NCI-H2227 treated with DMSO at 0.1 percent for 48 hours (cell line): ENCODE measurements at regions not wholly inside any gene's neighbourhood (a gene's known extent, or its start where the extent isn't known, plus 50 kb on each side); places are given as distances from the start of the nearest gene placed in this dataset.

Experiments used
- DNase-seq: peaks from one replicate; lab custom pipeline; 2025; lab: John Stamatoyannopoulos, UW

DNA sequence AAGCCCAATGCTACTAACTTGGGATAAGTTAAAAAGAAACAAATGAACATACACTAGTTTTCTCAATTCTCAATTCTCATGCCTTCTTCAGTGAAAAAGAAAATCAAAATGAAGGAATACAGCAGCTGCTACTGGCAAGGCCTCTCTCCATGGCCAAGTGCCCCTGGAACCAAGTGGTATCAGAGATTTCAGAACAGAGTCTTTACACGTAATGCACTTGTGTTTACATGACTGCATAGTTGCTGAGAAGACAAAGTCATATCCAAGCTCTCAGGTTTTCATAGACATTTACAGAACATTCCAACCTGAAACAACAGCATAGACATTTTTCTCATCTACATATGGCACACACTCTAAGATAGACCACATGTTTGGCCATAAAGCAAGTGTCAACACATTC is 789.9 kb downstream of the CBLN2 start:
- DNase-seq, result no peak

DNA sequence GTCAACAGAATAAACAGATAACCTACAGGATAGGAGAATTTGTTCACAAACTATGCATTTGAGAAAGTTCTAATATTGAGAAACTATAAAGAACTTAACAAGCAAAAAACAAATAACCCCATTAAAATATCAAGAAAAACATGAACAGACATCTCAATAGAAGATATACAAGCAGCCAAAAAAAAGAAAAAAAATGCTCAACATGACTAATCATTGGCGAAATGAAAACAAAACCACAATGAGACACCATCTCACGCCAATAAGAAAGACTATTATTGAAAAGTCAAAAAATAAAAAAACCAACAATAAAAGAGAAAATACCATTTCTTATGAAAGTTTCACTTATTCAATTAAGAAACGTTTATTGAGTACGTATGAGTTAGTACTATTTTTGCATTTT is 800.5 kb downstream of the CBLN2 start:
- DNase-seq, result no peak

GRCh38 chr18:71729611-71730010 is 814.5 kb downstream of the CBLN2 start:
- no peak for DNase-seq

DNA sequence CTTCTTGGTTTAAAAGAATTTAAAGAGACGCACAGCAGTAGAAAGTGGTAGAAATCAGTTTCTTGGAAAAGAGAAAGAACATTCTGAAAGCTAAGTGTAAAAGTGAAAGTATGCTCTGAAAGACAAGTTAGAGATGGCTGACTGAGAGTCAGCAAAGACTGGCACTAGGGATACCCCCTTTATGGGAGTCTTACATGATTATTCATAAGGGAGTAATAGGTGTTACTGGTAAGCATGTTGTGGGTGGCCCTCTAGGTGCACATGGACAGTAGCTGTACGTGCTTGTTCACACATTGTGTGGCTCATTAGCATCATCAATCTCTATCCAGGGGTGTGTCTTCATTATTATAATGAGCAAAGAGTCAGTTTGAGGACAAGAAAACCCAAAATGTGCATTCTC is 816.2 kb downstream of the CBLN2 start:
- no peak for DNase-seq

GRCh38 chr18:71725256-71725655 is 818.9 kb downstream of the CBLN2 start:
- DNase-seq, result no peak

GRCh38 chr18:71707985-71708500 is 836.1 kb downstream of the CBLN2 start:
- DNase-seq, result no peak

DNA sequence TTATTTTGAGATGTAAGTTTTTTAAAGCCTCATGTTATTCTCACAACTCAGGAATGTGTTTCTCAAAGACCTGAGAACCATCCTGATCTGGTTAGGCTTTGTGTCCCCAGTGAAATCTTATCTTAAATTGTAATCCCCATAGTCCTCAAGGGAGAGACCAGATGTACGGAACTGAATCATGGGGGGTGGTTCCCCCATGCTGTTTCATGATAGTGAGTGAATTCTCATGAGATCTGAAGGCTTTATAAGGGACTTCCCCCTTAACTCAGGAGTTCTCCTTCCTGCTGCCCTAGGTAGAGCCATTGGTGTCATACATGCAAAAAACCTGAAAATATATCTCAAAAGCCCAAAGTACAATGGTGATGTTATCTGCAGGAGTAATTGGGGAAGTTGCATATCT is 836.7 kb downstream of the CBLN2 start:
- DNase-seq, result no peak

GRCh38 chr18:71689416-71690160 is 854.6 kb downstream of the CBLN2 start:
- no peak for DNase-seq

GRCh38 chr18:71682591-71682990 is 861.6 kb downstream of the CBLN2 start:
- no peak for DNase-seq

- DNase-seq, result no peak
Observed at GRCh38 chr18:71678144-71678543, 866.0 kb downstream of the CBLN2 start.

- DNase-seq, result no peak
Observed at GRCh38 chr18:71673954-71674353, 870.2 kb downstream of the CBLN2 start.

- DNase-seq, result no peak
Observed at GRCh38 chr18:71673498-71673897, 870.6 kb downstream of the CBLN2 start.

DNA sequence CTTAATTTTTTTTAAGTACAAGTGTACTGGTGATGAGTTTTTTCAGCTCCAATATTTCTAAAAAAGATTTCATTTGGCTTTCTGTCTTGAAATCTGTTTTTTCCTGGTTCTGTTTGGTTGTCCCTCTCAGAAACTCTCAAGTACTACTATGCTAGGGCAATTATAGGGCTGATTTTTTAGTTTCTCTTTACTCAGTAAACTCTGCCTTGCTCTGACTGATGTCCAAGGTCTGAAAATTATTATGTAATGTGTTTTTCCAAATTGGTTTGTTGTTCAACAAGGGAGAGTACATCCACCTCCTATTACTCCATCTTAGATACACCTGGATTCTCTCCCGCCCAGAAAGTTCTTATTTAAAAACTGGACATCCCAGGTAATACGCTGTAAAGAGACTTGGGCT is 877.7 kb downstream of the CBLN2 start:
- DNase-seq, result no peak

GRCh38 chr18:71665131-71665530 is 879.0 kb downstream of the CBLN2 start:
- DNase-seq, result no peak

- DNase-seq, result no peak
Observed at GRCh38 chr18:71643822-71644221, 900.3 kb downstream of the CBLN2 start.

GRCh38 chr18:71630696-71631095 is 913.4 kb downstream of the CBLN2 start:
- no peak for DNase-seq

DNA sequence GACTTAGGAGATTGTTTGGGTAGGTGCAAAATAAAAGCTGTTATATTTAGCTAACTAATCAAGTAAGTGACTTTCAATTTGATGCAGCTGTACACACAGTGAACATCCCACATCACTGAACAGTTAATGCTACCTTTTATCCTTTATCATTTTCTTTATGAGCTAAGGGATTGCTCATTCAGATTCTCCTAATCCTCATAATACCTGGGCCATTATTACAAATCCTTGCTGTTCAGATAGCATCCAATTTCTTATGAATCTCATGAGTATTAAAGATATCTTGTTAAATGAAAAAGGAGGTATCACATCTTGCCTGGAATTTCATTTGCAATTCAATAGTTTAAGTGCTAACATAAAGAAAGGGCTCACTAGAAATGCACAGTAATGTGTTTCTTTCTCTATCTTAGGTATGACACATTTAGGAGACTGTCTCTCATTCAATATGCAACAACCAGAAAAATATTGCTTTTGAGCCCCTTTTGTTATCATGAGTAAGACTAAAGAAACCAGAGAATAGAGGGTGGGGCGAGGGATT is 918.5 kb downstream of the CBLN2 start:
- no peak for DNase-seq

DNA sequence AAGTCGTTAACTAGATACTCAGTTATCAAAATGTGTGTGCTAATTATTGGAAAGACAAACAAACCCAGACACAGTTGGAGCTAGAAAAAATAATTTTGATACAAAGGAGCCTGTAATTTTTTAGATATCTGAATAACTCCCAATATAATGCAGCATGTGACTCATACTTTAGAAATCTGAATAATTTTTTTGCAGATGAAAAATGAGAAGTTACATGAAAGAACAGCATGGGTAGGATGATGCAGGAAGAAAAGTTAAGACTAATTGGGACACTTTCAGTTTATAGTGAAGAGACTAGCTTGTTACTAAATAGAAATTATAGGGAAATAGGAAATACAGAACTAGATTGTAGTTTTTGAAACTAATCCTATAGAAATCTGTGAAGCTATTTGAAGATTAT is 945.8 kb downstream of the CBLN2 start:
- no peak for DNase-seq

DNA sequence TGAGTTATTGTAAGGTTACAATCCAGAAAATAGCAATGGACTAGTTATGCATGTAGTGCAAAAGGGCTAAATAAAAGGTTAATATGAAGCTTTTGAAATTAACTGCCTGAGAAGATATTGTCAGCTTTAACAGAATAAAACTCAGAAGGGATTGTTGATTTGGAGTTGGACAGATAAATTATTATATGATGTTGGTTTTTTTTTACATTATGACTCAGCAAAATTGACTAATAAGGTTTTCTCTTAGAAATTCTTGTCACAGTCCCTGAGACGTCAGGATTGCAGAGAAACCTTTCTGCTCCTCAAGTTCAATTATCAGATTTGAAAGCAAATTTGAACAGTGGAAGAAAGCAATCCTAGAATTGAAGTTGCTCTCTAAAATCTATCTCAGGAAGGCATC is 946.9 kb downstream of the CBLN2 start:
- DNase-seq, result no peak

GRCh38 chr18:71583252-71583651 is 960.9 kb downstream of the CBLN2 start:
- DNase-seq, result no peak

GRCh38 chr18:71554686-71555085 is 989.5 kb downstream of the CBLN2 start:
- DNase-seq, result no peak

DNA sequence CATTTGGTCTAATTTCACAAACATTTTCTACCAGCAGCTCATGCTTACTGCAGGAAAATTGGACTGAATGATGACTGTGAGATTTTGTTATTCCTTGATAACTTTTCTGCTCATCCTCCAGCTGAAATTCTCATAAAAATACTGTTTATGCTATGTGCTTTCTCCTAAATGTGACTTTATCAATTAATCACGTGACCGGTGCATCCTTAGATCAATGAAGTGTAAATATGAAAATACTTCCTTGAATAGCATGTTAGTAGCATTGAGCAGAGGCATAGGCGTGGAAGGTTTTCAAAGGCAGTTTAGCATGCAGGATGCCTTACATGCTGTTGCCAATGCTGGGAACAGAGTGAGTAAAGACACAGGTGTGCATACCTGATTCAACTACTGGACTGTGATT is 1002.5 kb downstream of the CBLN2 start:
- no peak for DNase-seq

GRCh38 chr18:71529703-71530303 is 1014.3 kb downstream of the CBLN2 start:
- no peak for DNase-seq
